ENCODE measurements at regions not wholly inside any gene's neighbourhood (a gene's known extent, or its start where the extent isn't known, plus 50 kb on each side); places are given as distances from the start of the nearest gene placed in this dataset.

- H3K27ac ChIP-seq (ENCODE audit: insufficient read depth, low read length), result no peak overlapping the region
- H2BK120ac ChIP-seq (ENCODE audit: low read depth, low read length), result no peak overlapping the region
- H4K8ac ChIP-seq (ENCODE audit: low read depth in 2 of 2, low read length in 2 of 2), result no peak overlapping the region
- H3K36me3 ChIP-seq (ENCODE audit: control insufficient read depth, insufficient read depth, low read length), result no peaks in the 10 kb centered on the region
- H2AK9ac ChIP-seq (replicated peaks; ENCODE audit: low read depth, low read length, poor library complexity), result no peak overlapping the region
- no peak overlapping the region for H3K4me2 ChIP-seq (ENCODE audit: low read depth, low read length)
- TF ChIP-seq MAZ (IDR thresholded peaks at IDR 0.05; ENCODE audit: borderline replicate concordance, low read depth, low read length), result no peak
- TF ChIP-seq USF2 (IDR thresholded peaks at IDR 0.05; ENCODE audit: low read depth, low read length), result no peak
- TF ChIP-seq CEBPB (IDR thresholded peaks at IDR 0.05; ENCODE audit: low read depth, low read length), result no peak
- TF ChIP-seq RAD21 (IDR thresholded peaks at IDR 0.05; ENCODE audit: low read length), result no peak
- TF ChIP-seq CHD1 (IDR thresholded peaks at IDR 0.05; ENCODE audit: low read depth, low read length), result no peak
- no peak for TF ChIP-seq BHLHE40 (IDR thresholded peaks at IDR 0.05; ENCODE audit: low read depth, low read length)
- TF ChIP-seq RFX5 (IDR thresholded peaks at IDR 0.05; ENCODE audit: low read depth, low read length), result no peak
- TF ChIP-seq SMC3 (IDR thresholded peaks at IDR 0.05; ENCODE audit: low read depth, low read length), result no peak
- no peak for TF ChIP-seq POLR2A (IDR thresholded peaks at IDR 0.05; ENCODE audit: low read depth, low read length)
- TF ChIP-seq, protein P1, sequence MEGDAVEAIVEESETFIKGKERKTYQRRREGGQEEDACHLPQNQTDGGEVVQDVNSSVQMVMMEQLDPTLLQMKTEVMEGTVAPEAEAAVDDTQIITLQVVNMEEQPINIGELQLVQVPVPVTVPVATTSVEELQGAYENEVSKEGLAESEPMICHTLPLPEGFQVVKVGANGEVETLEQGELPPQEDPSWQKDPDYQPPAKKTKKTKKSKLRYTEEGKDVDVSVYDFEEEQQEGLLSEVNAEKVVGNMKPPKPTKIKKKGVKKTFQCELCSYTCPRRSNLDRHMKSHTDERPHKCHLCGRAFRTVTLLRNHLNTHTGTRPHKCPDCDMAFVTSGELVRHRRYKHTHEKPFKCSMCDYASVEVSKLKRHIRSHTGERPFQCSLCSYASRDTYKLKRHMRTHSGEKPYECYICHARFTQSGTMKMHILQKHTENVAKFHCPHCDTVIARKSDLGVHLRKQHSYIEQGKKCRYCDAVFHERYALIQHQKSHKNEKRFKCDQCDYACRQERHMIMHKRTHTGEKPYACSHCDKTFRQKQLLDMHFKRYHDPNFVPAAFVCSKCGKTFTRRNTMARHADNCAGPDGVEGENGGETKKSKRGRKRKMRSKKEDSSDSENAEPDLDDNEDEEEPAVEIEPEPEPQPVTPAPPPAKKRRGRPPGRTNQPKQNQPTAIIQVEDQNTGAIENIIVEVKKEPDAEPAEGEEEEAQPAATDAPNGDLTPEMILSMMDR (conservative IDR thresholded peaks at IDR 0.05; ENCODE audit: low read depth, low read length), result no peak
- TF ChIP-seq, protein P2, sequence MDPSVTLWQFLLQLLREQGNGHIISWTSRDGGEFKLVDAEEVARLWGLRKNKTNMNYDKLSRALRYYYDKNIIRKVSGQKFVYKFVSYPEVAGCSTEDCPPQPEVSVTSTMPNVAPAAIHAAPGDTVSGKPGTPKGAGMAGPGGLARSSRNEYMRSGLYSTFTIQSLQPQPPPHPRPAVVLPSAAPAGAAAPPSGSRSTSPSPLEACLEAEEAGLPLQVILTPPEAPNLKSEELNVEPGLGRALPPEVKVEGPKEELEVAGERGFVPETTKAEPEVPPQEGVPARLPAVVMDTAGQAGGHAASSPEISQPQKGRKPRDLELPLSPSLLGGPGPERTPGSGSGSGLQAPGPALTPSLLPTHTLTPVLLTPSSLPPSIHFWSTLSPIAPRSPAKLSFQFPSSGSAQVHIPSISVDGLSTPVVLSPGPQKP (IDR thresholded peaks at IDR 0.05; ENCODE audit: borderline replicate concordance, low read depth, low read length), result no peak
- TF ChIP-seq FOS (IDR thresholded peaks at IDR 0.05; ENCODE audit: low read depth, low read length), result no peak
- no peak for TF ChIP-seq NFE2L2 (IDR thresholded peaks at IDR 0.05; ENCODE audit: low read depth, low read length)
- TF ChIP-seq MAFK (IDR thresholded peaks at IDR 0.05; ENCODE audit: low read depth, low read length), result no peak
- TF ChIP-seq RCOR1 (IDR thresholded peaks at IDR 0.05; ENCODE audit: insufficient replicate concordance, low read length), result no peak
- TF ChIP-seq MXI1 (IDR thresholded peaks at IDR 0.05; ENCODE audit: borderline replicate concordance, low read depth, low read length), result no peak
- BruUV-seq (replicated peaks), result no TSS peak
- no peak overlapping the region for H3K4ac ChIP-seq (ENCODE audit: low read depth, low read length)
- H3K56ac ChIP-seq (ENCODE audit: extremely low read depth, insufficient read depth, low read length), result no peak overlapping the region
- H4K91ac ChIP-seq (ENCODE audit: insufficient read depth, low read depth, low read length), result no peak overlapping the region
- no peak overlapping the region for H3K18ac ChIP-seq (ENCODE audit: low read depth, low read length)
- H4K5ac ChIP-seq (ENCODE audit: low read depth, low read length), result no peak overlapping the region
- H4K20me1 ChIP-seq (ENCODE audit: insufficient read depth, low read length), result no peaks in the 10 kb centered on the region
- H3K9me3 ChIP-seq (ENCODE audit: control insufficient read depth, insufficient read depth, low read length), result no peaks in the 10 kb centered on the region; the same call in 1 of the 2 replicates
- no peak overlapping the region for H2AK5ac ChIP-seq (ENCODE audit: low read depth, low read length)
- no peak overlapping the region for H2BK5ac ChIP-seq (ENCODE audit: low read depth, low read length, poor library complexity, severe bottlenecking)
- in situ Hi-C loops (cut with MboI; ENCODE audit: low sequenced_read_pairs) (no loop called here), dilution Hi-C loops (cut with HindIII; ENCODE audit: low sequenced_read_pairs, unreplicated experiment) (no loop called here), intact Hi-C loops (cut with micrococcal nuclease) (no loop called here)
- H3K79me1 ChIP-seq (ENCODE audit: low read depth in 1 of 2, low read length in 2 of 2), result no peaks in the 10 kb centered on the region
- CTCF ChIA-PET, result no interaction called here
- no peak overlapping the region for H3K14ac ChIP-seq (replicated peaks; ENCODE audit: low read depth, low read length)
- H3K23ac ChIP-seq (ENCODE audit: low read depth, low read length), result no peak overlapping the region
- ATAC-seq (ENCODE audit: low read depth), result no peak
- no peak overlapping the region for H2BK20ac ChIP-seq (ENCODE audit: low read depth, low read length)
- no peaks in the 10 kb centered on the region; the same call in 1 of the 2 replicates for H3K4me1 ChIP-seq (ENCODE audit: control insufficient read depth, insufficient read depth, low read length)
- DNase-seq, result no peak
- no peak overlapping the region for H3K9ac ChIP-seq (ENCODE audit: low read depth, low read length)
- POLR2A ChIA-PET (ENCODE audit: unreplicated experiment), result no interaction called here
- no peak overlapping the region for H2BK15ac ChIP-seq (ENCODE audit: low read depth, low read length)
- no CpG with 5 or more reads among the region's 4 CpGs for WGBS, 2 experiments (ENCODE audit: extremely low coverage in 2 of 2, insufficient read length in 1 of 2)
- no peak overlapping the region for H2AFZ ChIP-seq (replicated peaks; ENCODE audit: low read length, poor library complexity)
- H3K27me3 ChIP-seq (ENCODE audit: control insufficient read depth, insufficient read depth, low read length), result no peaks in the 10 kb centered on the region
- H3K4me3 ChIP-seq (ENCODE audit: insufficient read depth, low read depth, low read length), result no peak overlapping the region
- H3K9me1 ChIP-seq (ENCODE audit: insufficient read depth, low read length), result no peaks in the 10 kb centered on the region
Measured at GRCh38 chr16:55120826-55121225, 190.2 kb downstream of the IRX5 start.

All from IMR-90 (cell line).